CD4-positive, alpha-beta T cell treated with Interleukin-6 for 4 hours (primary cell): ENCODE measurements at regions not wholly inside any gene's neighbourhood (a gene's known extent, or its start where the extent isn't known, plus 50 kb on each side); places are given as distances from the start of the nearest gene placed in this dataset.

Experiments used
- DNase-seq: peaks from one replicate; pipeline ENCODE4 v3.0.0-alpha.2; 2020; ENCODE audit warnings: mixed read lengths

GRCh38 chr14:104321088-104321801 is 182.9 kb downstream of the KIF26A start:
- no peak for DNase-seq

GRCh38 chr14:104321802-104322130 is 183.4 kb downstream of the KIF26A start:
- no peak for DNase-seq

GRCh38 chr14:104322531-104323366 is 184.4 kb downstream of the KIF26A start:
- no peak for DNase-seq

GRCh38 chr14:104323551-104324175 is 185.3 kb downstream of the KIF26A start:
- no peak for DNase-seq

GRCh38 chr14:104326848-104327247 is 188.5 kb downstream of the KIF26A start:
- DNase-seq, result no peak

- DNase-seq, result no peak
Observed at GRCh38 chr14:104328607-104329006, 190.2 kb downstream of the KIF26A start.

- DNase-seq, result no peak
Observed at GRCh38 chr14:104329793-104330192, 191.4 kb downstream of the KIF26A start.

GRCh38 chr14:104331871-104332605 is 193.7 kb downstream of the KIF26A start:
- DNase-seq, result no peak

GRCh38 chr14:104332634-104333270 is 194.4 kb downstream of the KIF26A start:
- no peak for DNase-seq

GRCh38 chr14:104333646-104334423 is 195.4 kb downstream of the KIF26A start:
- DNase-seq, result no peak

- no peak for DNase-seq
Observed at GRCh38 chr14:104334424-104335161, 196.2 kb downstream of the KIF26A start.

- DNase-seq, result no peak
Observed at GRCh38 chr14:104335176-104335575, 196.8 kb downstream of the KIF26A start.

GRCh38 chr14:104335611-104336010 is 197.2 kb downstream of the KIF26A start:
- no peak for DNase-seq

- no peak for DNase-seq
Observed at GRCh38 chr14:104337351-104337750, 199.0 kb downstream of the KIF26A start.

- no peak for DNase-seq
Observed at GRCh38 chr14:104339361-104339760, 201.0 kb downstream of the KIF26A start.

GRCh38 chr14:104339829-104340228 is 201.4 kb downstream of the KIF26A start:
- no peak for DNase-seq

GRCh38 chr14:104341532-104342434 is 203.4 kb downstream of the KIF26A start:
- DNase-seq, result peak; percentile 9

- no peak for DNase-seq
Observed at GRCh38 chr14:104342435-104343293, 204.3 kb downstream of the KIF26A start.

- no peak for DNase-seq
Observed at GRCh38 chr14:104343294-104343625, 204.9 kb downstream of the KIF26A start.
